ENCODE measurements at regions not wholly inside any gene's neighbourhood (a gene's known extent, or its start where the extent isn't known, plus 50 kb on each side); places are given as distances from the start of the nearest gene placed in this dataset.

DNA sequence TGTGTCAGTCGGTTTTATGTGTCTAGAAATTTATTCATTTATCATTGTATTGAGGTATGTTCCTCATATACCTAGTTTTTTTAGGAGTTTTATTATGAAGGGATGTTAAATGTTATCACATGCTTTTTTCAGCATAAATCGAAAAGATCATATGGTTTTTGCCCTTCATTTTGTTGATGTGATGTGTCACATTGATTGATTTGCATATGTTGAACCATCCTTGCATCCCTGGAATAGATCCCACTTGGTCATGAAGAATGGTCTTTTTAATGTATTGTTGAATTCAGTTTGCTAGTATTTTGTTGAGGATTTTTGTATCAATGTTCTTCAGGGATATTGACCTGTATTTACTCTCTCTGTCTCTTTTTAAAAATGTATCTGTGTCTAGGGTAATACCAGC lies 230.3 kb downstream of the RAP2B start:
- H3K27me3 ChIP-seq: no peaks in the 10 kb centered on the region
- 79 to 88% methylated on average over 2 of the region's 2 CpGs for WGBS, 2 donors
- H3K27ac ChIP-seq: no peak overlapping the region
- DNase-seq: no peak
- intact Hi-C loops (cut with DNase I): no loop called here
- H3K4me3 ChIP-seq: no peak overlapping the region
- no peak for TF ChIP-seq CTCF (IDR thresholded peaks at IDR 0.05)
- no peak for ATAC-seq
- no peaks in the 10 kb centered on the region for H3K4me1 ChIP-seq
- H3K36me3 ChIP-seq: no peaks in the 10 kb centered on the region
- H3K9me3 ChIP-seq: peaks cover 0 to 47% (median 11%) of the 10 kb centered on the region in 11 donors

- 96 to 99% methylated on average over 1 of the region's 1 CpG for WGBS, 2 donors
- DNase-seq (no peak), ATAC-seq (no peak)
- no peak for TF ChIP-seq CTCF (IDR thresholded peaks at IDR 0.05)
- H3K27ac ChIP-seq: no peak overlapping the region
- peaks cover 0 to 47% (median 11%) of the 10 kb centered on the region in 11 donors for H3K9me3 ChIP-seq
- no peaks in the 10 kb centered on the region for H3K36me3 ChIP-seq
- H3K27me3 ChIP-seq: no peaks in the 10 kb centered on the region
- intact Hi-C loops (cut with DNase I): no loop called here
- no peak overlapping the region for H3K4me3 ChIP-seq
- peaks cover 0 to 2% (median 0%) of the 10 kb centered on the region in 9 donors for H3K4me1 ChIP-seq
Measured at GRCh38 chr3:153394017-153394416, 232.0 kb downstream of the RAP2B start.

- WGBS, 2 donors: 86 to 87% methylated on average over 2 of the region's 2 CpGs
- H3K4me1 ChIP-seq: peaks cover 0 to 16% (median 0%) of the 10 kb centered on the region in 9 donors
- H3K4me3 ChIP-seq: no peak overlapping the region
- H3K36me3 ChIP-seq: no peaks in the 10 kb centered on the region
- H3K27me3 ChIP-seq: no peaks in the 10 kb centered on the region
- ATAC-seq: no peak
- DNase-seq: no peak
- intact Hi-C loops (cut with DNase I): no loop called here
- peaks cover 0 to 41% (median 11%) of the 10 kb centered on the region in 11 donors for H3K9me3 ChIP-seq
- no peak overlapping the region for H3K27ac ChIP-seq
- no peak for TF ChIP-seq CTCF (IDR thresholded peaks at IDR 0.05)
Measured at GRCh38 chr3:153396581-153396980, 234.6 kb downstream of the RAP2B start.

- Histone ChIP-seq H3K27ac (no peak overlapping the region), H3K9me3 (peaks cover 0 to 28% (median 9%) of the 10 kb centered on the region in 11 donors), H3K4me3 (no peak overlapping the region), H3K27me3 (no peaks in the 10 kb centered on the region), H3K36me3 (no peaks in the 10 kb centered on the region), H3K4me1 (peaks cover 0 to 16% (median 0%) of the 10 kb centered on the region in 9 donors)
- WGBS, 2 donors: 48 to 61% methylated on average over 2 of the region's 2 CpGs
- DNase-seq (no peak), ATAC-seq (no peak)
- no peak for TF ChIP-seq CTCF (IDR thresholded peaks at IDR 0.05)
- intact Hi-C loops (cut with DNase I): no loop called here
Measured at GRCh38 chr3:153397794-153398193, 235.8 kb downstream of the RAP2B start.
